H1 (cell line): ENCODE measurements at regions not wholly inside any gene's neighbourhood (a gene's known extent, or its start where the extent isn't known, plus 50 kb on each side); places are given as distances from the start of the nearest gene placed in this dataset.

Experiments
- GTF2F1 ChIP-seq: IDR thresholded peaks from 2 replicates; pipeline ENCODE4 v1.6.1; 2012; ENCODE audit warnings: low read depth, low read length, improper control_type of control experiment, borderline replicate concordance
- MAFK ChIP-seq: IDR thresholded peaks from 2 replicates; pipeline ENCODE4 v1.6.1; 2012; ENCODE audit warnings: low read depth, mild to moderate bottlenecking, improper control_type of control experiment, low read length
- PHF8 ChIP-seq: fragments of 200-600 bp; sonication (generic); conservative IDR thresholded peaks from 2 replicates; pipeline ENCODE4 v1.7.1; 2012; ENCODE audit warnings: low read depth, mild to moderate bottlenecking, inconsistent platforms, low read length, moderate library complexity
- RNF2 ChIP-seq: fragments of 200-900, 300-1000 bp; sonication (generic); IDR thresholded peaks from 2 replicates; pipeline ENCODE4 v1.7.1; 2016; ENCODE audit warnings: borderline replicate concordance, low read depth, mild to moderate bottlenecking, antibody characterized with exemption, low read length; ENCODE audit not compliant: poor library complexity, severe bottlenecking; ENCODE audit errors: missing control alignments
- SP1 ChIP-seq: IDR thresholded peaks from 2 replicates; pipeline ENCODE4 v1.6.1; 2011; ENCODE audit warnings: low read depth, low read length
- SP2 ChIP-seq: IDR thresholded peaks from 2 replicates; pipeline ENCODE4 v1.6.1; 2012; ENCODE audit warnings: mild to moderate bottlenecking, low read length, inconsistent platforms

DNA sequence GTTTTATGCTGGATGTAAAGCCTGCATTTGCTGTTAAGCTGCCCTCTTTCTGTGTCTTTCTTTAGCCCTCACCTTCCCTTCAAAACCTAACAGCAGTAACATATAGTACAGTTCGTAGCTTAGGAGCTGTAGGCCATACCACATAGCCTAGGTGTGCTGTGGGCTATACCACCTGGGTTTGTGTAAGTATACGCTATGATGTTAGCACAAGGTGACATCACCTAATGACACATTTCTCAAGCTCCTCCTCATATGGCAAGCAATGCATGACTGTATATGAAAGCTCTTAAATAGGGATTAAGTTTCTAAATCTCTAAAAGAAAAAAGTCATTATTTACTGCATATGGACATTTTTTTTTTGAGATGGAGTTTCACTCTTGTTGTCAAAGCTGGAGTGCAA lies 57.8 kb upstream of the TMEM97 start (continued):
- TF ChIP-seq MAFK = no peak
- TF ChIP-seq RNF2 = no peak
- TF ChIP-seq GTF2F1 = no peak
- no peak for TF ChIP-seq SP2
- no peak for TF ChIP-seq SP1
- TF ChIP-seq PHF8 = no peak
